ENCODE measurements at regions not wholly inside any gene's neighbourhood (a gene's known extent, or its start where the extent isn't known, plus 50 kb on each side); places are given as distances from the start of the nearest gene placed in this dataset.

DNA sequence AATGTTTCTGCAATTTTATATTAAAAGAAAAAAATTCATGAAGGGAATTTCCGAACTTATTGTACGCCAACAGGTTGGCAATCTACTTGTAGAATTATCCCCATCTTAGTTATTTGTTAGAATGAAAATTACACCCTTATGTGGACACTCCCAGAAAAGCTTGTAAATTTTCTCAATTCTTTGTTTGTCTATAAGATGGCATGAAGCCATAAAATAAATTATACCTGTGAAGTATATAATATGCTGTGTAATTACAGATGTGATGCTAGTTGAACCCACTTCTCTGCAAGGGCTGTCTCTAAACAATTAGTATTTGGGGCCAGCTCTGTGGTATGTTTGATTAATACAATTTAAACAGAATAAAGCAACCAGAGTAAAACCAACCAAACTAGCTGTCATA is 52.1 kb upstream of the DSP start:
- Histone ChIP-seq H3K4me2 (ENCODE audit: insufficient read depth, low read length) (no peak overlapping the region), H2AFZ (ENCODE audit: low read depth, low read length) (no peak overlapping the region), H3K4me1 (replicated peaks in 1 of 2; ENCODE audit: control insufficient read depth in 2 of 2, insufficient read depth in 2 of 2, low read length in 2 of 2) (no peaks in the 10 kb centered on the region), H3K36me3 (ENCODE audit: control insufficient read depth, insufficient read depth, low read length) (no peaks in the 10 kb centered on the region), H3K4me3 (no peak overlapping the region), H3K79me2 (ENCODE audit: control insufficient read depth, insufficient read depth, low read length) (no peaks in the 10 kb centered on the region), H3K9me1 (ENCODE audit: control insufficient read depth, insufficient read depth, low read length) (no peaks in the 10 kb centered on the region), H3K9me3 (replicated peaks; ENCODE audit: control insufficient read depth, insufficient read depth, low read depth, low read length) (no peaks in the 10 kb centered on the region; the same call in 1 of the 2 replicates), H4K20me1 (replicated peaks; ENCODE audit: control insufficient read depth, insufficient read depth, low read length) (no peaks in the 10 kb centered on the region), H3K27me3 (ENCODE audit: control insufficient read depth in 2 of 2, insufficient read depth in 2 of 2, low read length in 2 of 2) (peaks cover 21 to 28% of the 10 kb centered on the region in 2 experiments; a peak in 4 of 5 replicates), H3K27ac (ENCODE audit: extremely low read depth, low read depth, low read length) (no peak overlapping the region), H3K9ac (ENCODE audit: insufficient read depth in 1 of 2, low read depth in 2 of 2, low read length in 2 of 2) (no peak overlapping the region)
- no TSS peak for BruUV-seq (replicated peaks)
- TF ChIP-seq ZSCAN32 (CRISPR knock-in tag; IDR thresholded peaks at IDR 0.05) (no peak), ETV6 (IDR thresholded peaks at IDR 0.05; ENCODE audit: borderline replicate concordance in 1 of 2, low read depth in 2 of 2, low read length in 1 of 2) (no peak), ETV6 (CRISPR knock-in tag; IDR thresholded peaks at IDR 0.05; ENCODE audit: borderline replicate concordance) (no peak)
- FAIRE-seq (no peak), DNase-seq (ENCODE audit: extremely low read depth in 1 of 4, low spot score in 3 of 4) (no peak), ATAC-seq (no peak)
- in situ Hi-C loops (cut with MboI), result no loop called here
- POLR2A ChIA-PET, result interaction anchor here (0.6 to 1.7 kb wide), 3 partner anchors 9 to 96 kb away, joined by 3 to 5 read pairs (median 4); no protein-coding TSS in a partner anchor
- intact Hi-C loops (cut with micrococcal nuclease), result no loop called here
- WGBS (ENCODE audit: insufficient coverage, low coverage, missing lambda C conversion rate), result 0% methylated on average over 2 of the region's 2 CpGs
- CTCF ChIA-PET (ENCODE audit: low intra/inter-chr PET ratio), result no interaction called here

Data from K562 (cell line).